NCI-H526 (cell line): ENCODE measurements at regions not wholly inside any gene's neighbourhood (a gene's known extent, or its start where the extent isn't known, plus 50 kb on each side); places are given as distances from the start of the nearest gene placed in this dataset.
"Not testable (repeated sequence)": the region's sequence is repeated elsewhere in the genome, so short reads cannot be mapped to it uniquely, and the experiment has no call there.

Source experiments
- DNase-seq, 2 experiments: peaks; one replicate each; lab custom pipeline; 2025; lab: John Stamatoyannopoulos, UW

GRCh38 chr5:116779846-116780245 lies 205.2 kb upstream of the SEMA6A start:
- DNase-seq = no peak

- DNase-seq = no peak
Measured at GRCh38 chr5:116778651-116779280, 204.1 kb upstream of the SEMA6A start.

- no peak for DNase-seq
Measured at GRCh38 chr5:116778032-116778431, 203.4 kb upstream of the SEMA6A start.

- no peak for DNase-seq
Measured at GRCh38 chr5:116773926-116774325, 199.3 kb upstream of the SEMA6A start.

DNA sequence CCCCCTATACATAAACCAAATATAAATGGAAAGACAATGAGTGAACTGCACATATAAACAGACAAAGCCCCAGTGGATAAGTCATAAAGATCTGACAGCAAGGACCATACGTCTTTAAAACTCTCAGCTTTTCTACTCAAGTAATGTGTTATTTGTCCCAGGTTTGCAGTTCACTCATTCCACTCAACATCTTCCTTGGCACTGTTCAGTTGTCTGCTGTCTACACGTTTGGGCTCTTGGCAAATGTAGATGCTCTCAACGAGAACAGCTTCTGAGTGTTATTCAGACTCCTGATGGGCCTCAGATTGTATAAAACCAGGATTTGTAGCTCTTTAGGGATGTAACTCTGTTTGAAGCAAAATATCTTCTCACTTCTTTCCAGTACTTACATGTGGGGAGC lies 198.2 kb upstream of the SEMA6A start:
- no peak for DNase-seq

- no peak for DNase-seq
Measured at GRCh38 chr5:116772152-116772501, 197.5 kb upstream of the SEMA6A start.

DNA sequence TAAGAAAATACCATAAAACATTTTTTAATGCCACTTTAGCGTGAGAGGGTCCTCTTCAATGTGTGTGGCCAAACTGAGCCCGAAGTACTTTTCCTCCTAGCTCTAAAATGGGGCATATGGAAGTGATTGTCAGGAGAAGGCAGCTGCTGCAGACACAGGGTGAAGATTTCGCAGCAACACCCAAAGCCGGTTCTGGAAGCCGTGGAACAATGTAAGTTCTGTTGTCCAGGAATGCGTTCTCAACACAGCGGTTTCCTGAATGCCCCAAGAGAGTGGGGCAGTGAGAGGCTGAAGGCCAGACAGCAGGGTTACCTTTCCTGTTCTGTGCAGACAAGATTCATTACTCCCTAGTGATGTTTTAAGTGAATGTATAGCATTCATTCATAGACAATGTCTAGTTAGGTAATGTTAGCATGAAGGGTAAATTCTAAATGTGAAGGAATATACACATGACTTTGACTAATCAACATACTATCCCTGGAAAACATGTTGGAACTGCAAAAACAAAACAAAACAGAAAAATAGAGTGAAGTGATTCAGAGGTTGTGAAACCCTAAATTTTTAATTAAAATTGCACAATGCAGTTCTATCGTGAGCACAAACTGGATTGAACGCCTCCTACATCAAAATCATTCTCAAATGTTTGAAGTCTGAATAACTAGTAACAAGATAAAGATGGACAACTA lies 197.0 kb upstream of the SEMA6A start:
- DNase-seq = no peak

DNA sequence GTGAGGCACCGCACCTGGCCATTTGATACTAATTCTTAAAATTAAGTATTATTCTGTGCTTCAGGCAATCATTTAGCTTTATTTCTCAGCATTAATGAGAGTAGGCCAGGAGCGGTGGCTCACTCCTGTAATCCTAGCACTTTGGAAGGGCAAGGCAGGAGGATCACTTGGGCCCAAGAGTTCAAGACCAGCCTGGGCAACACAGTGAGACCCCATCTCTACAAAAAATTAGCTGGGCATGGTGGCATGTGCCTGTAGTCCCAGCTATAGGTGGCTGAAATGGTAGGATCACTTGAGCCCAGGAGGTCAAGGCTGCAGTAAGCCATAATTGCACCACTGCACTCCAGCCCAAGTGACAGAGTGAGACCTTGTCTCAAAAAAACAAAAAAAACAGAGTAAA lies 195.3 kb upstream of the SEMA6A start:
- not testable (repeated sequence) for DNase-seq

GRCh38 chr5:116769470-116769869 lies 194.8 kb upstream of the SEMA6A start:
- DNase-seq = no peak

- no peak for DNase-seq
Measured at GRCh38 chr5:116766470-116766947, 191.9 kb upstream of the SEMA6A start.

DNA sequence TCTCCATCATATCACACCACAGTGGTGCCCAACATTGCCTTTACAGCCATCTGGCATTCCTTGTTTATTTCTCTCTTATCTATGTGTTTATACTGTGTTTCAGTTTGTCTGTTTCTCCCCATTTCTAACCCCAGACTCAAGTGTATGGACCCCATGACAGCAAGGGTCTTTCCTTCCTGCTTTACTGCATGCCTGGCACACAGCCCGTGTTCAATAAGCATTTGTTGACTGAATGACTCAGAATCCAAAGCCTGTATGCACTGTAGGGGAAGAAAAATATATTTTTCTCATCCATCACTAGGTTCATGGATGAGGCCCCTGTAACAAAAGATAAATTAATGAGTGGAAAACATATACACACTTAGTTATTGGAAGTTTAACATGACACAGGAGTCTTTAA lies 190.8 kb upstream of the SEMA6A start:
- no peak for DNase-seq

- DNase-seq = no peak
Measured at GRCh38 chr5:116764941-116765340, 190.3 kb upstream of the SEMA6A start.

DNA sequence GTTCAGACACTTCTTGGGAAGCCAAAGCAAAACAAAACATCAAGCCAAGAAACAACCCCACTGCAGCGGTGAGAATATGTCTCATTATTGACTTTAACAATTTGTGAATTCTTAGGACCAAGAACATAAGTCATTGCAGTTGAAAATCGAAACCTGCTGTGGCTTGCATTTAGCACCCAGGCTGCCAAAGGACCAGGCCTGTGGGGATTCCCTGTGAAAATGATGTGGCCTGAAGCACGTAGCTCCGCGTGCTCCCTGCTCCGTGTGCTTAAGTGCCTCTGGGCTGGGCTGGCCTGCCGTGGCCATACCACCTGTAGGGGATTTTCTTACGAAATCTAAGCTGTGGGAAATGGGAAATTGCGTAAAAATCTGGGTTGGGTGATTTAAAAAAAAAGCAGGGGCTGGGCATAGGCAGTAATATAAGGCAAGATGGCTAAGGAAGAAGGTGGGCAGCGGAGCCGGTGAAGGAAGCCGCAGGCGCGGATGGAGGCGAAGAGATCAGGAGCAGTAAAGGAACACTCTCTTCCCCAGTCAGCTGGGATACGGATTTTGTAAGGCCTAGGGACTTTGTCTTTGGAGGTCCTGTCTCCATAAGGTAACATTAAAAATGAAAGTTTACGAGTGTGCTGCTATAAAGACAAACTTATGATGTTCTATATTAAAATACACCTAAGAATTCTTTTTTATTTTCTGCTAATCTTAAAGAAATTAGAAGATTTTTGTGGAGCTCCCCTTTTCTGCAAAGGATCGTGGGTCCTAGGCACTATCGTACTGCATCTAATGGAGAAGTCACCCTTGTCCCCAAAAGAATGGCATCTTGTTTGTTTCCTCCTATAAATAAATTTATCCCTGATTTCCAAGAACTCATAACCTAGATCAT lies 189.6 kb upstream of the SEMA6A start:
- no peak for DNase-seq

- DNase-seq = no peak
Measured at GRCh38 chr5:116759860-116760640, 185.4 kb upstream of the SEMA6A start.

DNA sequence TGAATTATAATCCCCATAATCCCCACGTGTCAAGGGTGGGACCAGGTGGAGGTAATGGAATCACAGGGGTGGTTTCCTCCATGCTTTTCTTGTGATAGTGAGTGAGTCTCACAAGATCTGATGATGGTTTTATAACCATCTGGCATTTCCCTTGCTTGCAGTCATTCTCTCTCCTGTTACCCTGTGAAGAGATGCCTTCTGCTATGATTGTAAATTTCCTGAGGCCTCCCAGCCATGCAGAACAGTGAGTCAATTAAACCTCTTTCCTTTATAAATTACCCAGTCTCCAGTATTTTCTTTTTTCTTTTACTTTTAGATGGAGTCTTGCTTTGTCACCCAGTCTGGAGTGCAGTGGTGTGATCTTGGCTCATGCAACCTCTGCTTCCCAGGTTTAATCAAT lies 182.7 kb upstream of the SEMA6A start:
- DNase-seq = no peak

DNA sequence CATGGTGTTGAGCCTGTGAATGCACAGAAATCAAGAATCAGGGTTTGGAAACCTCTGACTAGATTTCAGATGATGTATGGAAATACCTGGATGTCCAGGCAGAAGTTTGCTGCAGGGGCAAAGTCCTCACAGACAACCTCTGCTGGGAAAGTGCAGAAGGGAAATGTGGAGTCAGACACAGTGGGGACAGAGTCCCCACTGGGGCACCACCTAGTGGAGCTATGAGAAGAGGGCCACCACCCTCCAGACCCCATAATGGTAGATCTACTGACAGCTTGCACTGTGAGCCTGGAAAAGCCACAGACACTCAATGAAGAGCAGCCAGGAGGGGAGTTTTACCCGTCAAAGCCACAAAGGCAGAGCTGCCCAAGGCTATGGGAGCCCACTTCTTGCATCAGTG lies 181.9 kb upstream of the SEMA6A start:
- DNase-seq = no peak

DNA sequence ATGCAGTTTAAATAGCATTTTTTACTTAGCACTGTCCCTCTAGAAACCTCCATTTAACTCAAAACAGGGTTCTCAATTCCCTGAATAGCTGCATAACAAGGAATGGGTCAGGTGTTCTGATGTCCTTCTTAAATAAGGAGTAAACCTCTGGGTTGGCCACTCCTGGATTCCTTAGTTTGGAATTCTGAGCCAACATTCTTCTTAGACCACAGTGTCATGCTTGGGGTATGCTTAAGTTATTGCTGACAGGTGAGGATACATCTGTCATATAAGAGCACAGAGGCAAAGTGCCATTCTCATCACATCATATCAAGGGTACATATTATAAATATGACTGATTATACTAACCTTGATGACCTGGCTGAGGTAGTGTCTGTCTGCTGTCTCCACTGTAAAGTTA lies 179.9 kb upstream of the SEMA6A start:
- no peak for DNase-seq

DNA sequence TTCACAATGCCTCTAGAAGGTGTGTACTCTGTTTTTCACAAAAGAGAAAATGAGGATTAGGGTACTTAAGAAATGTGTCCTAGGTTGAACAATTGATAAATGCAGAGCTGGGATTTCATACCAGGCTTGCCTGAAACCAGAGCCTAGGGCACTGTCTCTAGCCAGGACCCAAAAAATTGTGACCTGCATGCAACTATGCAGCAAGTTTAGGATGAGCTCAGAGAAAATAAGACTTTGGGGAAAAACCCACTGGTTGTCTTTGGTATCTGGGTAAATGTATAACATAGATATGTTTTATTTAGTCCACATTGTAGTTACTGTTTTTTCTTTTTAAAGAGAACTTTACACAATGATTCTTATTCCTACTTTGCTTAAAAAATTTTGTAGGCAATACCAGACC lies 177.1 kb upstream of the SEMA6A start:
- DNase-seq = no peak

GRCh38 chr5:116750631-116751580 lies 176.3 kb upstream of the SEMA6A start:
- no peak for DNase-seq

DNA sequence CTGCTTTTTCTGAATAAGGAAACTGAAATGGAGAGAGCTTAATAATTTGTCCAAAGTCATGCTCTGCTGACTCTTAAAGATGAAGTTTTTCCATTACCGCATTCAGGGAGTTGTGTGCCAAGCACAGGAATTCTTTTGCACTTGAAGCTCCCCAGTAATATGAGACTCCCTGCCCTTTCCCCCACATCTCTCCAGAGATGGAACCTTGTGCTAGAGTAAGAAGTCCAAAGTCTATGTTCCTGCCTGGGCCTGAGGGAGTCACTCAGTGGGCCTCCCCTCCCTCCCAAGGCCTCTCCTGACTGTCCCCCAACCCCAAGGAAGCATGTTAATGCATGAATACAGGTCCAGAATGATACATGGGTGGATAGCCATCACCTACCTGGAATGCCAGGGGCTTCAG lies 173.3 kb upstream of the SEMA6A start:
- no peak for DNase-seq

DNA sequence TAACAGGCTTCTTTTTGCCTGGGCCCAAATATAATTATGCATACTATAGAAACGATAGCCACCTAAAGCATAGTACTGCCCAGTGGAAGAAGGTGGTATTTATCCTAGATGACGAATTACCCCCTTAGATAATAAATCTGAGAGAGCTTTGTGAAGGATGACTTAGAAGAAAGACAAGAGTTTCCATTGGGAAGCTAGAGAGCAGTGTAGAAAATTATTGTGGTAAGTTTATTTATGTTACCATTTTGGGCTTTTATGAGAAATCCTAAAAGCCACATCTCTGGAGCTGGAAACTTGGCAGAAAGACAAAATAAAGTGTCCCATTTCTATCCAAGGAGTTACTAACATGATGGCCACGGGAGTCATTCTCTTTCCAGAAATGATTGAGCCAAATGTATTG lies 172.0 kb upstream of the SEMA6A start:
- DNase-seq = no peak
